B cell (primary cell): ENCODE measurements at regions not wholly inside any gene's neighbourhood (a gene's known extent, or its start where the extent isn't known, plus 50 kb on each side); places are given as distances from the start of the nearest gene placed in this dataset.

Experiments
- ATAC-seq: fragments of 200-7000 bp; cut with Tn5 transposase; one replicate; pipeline ENCODE4 v1.10.0; 2021; ENCODE audit warnings: low read depth, mild to moderate bottlenecking, moderate number of reproducible peaks, moderate library complexity
- CTCF ChIA-PET: fragments of 350-600 bp; sonication (Branson Sonifier 250); formaldehyde crosslinking; loops from one replicate; lab custom pipeline; 2021; ENCODE audit warnings: antibody characterized with exemption, inconsistent platforms; lab: Charles Lee
- POLR2A ChIA-PET: fragments of 350-600 bp; sonication (Branson Sonifier 250); formaldehyde crosslinking; loops from one replicate; lab custom pipeline; 2021; ENCODE audit warnings: antibody characterized with exemption; lab: Charles Lee
- DNase-seq: peaks from one replicate; pipeline ENCODE4 v3.0.0; 2013
- H2AFZ ChIP-seq: 2 replicates; pipeline ENCODE4 v1.6.1; 2012; ENCODE audit warnings: mild to moderate bottlenecking, low read depth, low read length; ENCODE audit not compliant: insufficient read depth, poor library complexity, severe bottlenecking
- H3K27ac ChIP-seq, 2 donors: 1 replicate in 1 of 2; 2 replicates in 1 of 2; pipeline ENCODE4 v1.5.1; 2012 to 2013; ENCODE audit warnings: low read length in 2 of 2, mild to moderate bottlenecking in 2 of 2, moderate library complexity in 1 of 2
- H3K27me3 ChIP-seq, 4 experiments: fragments of 200-600 bp in 1 of 4; sonication (generic) in 1 of 4; replicated peaks in 1 of 4; 1 replicate in 2 of 4; 2 replicates in 2 of 4; pipeline versions ENCODE4 v1.6.1 to v1.7.0; 2013 to 2016; ENCODE audit warnings: low read length in 3 of 4, mild to moderate bottlenecking in 2 of 4, mixed read lengths in 1 of 4, moderate library complexity in 1 of 4; ENCODE audit not compliant: insufficient read depth in 4 of 4, control insufficient read depth in 3 of 4; ENCODE audit errors: control extremely low read depth in 1 of 4
- H3K36me3 ChIP-seq, 2 experiments: replicated peaks in 1 of 2; 1 replicate in 1 of 2; 2 replicates in 1 of 2; pipeline versions ENCODE4 v1.6.1 to v1.7.1; 2013; ENCODE audit warnings: low read length in 1 of 2; ENCODE audit not compliant: insufficient read depth in 2 of 2, control insufficient read depth in 1 of 2; ENCODE audit errors: control extremely low read depth in 1 of 2, extremely low read depth in 1 of 2
- H3K4me1 ChIP-seq, 2 donors: fragments of 200-600 bp in 1 of 2; sonication (generic) in 1 of 2; 1 replicate in 1 of 2; 2 replicates in 1 of 2; pipeline versions ENCODE4 v1.5.1 to v1.6.1; 2013 to 2017; ENCODE audit warnings: low read length in 2 of 2; ENCODE audit not compliant: control insufficient read depth in 2 of 2, insufficient read depth in 2 of 2
- H3K4me2 ChIP-seq: replicated peaks from 2 replicates; pipeline ENCODE3; 2012; ENCODE audit warnings: mild to moderate bottlenecking, low read depth, low read length; ENCODE audit not compliant: poor library complexity, severe bottlenecking
- H3K4me3 ChIP-seq, 5 experiments: fragments of 200-600 bp in 1 of 5; sonication (generic) in 1 of 5; 1 replicate in 3 of 5; 2 replicates in 2 of 5; pipeline versions ENCODE4 v1.5.1 to v1.7.0; 2011 to 2016; ENCODE audit warnings: low read length in 4 of 5, mild to moderate bottlenecking in 4 of 5, low read depth in 2 of 5, control low read depth in 1 of 5, moderate library complexity in 1 of 5; ENCODE audit not compliant: insufficient read depth in 1 of 5; ENCODE audit errors: control extremely low read depth in 1 of 5, extremely low read depth in 1 of 5
- H3K79me2 ChIP-seq: fragments of 200-600 bp; sonication (generic); one replicate; pipeline ENCODE4 v1.6.0; 2016; ENCODE audit warnings: low read length; ENCODE audit not compliant: control insufficient read depth, insufficient read depth
- H3K9ac ChIP-seq: fragments of 200-600 bp; sonication (generic); 2 replicates; pipeline ENCODE4 v1.6.1; 2017; ENCODE audit warnings: mild to moderate bottlenecking, low read length, moderate library complexity
- H3K9me3 ChIP-seq, 3 donors: one replicate each; pipeline versions ENCODE4 v1.6.1 to v1.7.1; 2013; ENCODE audit warnings: low read length in 2 of 3; ENCODE audit not compliant: control insufficient read depth in 2 of 3, insufficient read depth in 1 of 3; ENCODE audit errors: control extremely low read depth in 1 of 3
- H4K20me1 ChIP-seq: 2 replicates; pipeline ENCODE4 v1.6.0; 2012; ENCODE audit warnings: mild to moderate bottlenecking, low read length; ENCODE audit not compliant: insufficient read depth, control insufficient read depth, poor library complexity, severe bottlenecking
- H3K27ac Mint-ChIP-seq: one replicate; pipeline ENCODE4 v1.8.0; 2021; ENCODE audit warnings: mixed read lengths
- H3K27me3 Mint-ChIP-seq: one replicate; pipeline ENCODE4 v1.8.0; 2021; ENCODE audit warnings: mixed read lengths
- H3K4me1 Mint-ChIP-seq: one replicate; pipeline ENCODE4 v1.8.0; 2021; ENCODE audit warnings: mixed read lengths
- H3K4me3 Mint-ChIP-seq: one replicate; pipeline ENCODE4 v1.8.0; 2021; ENCODE audit warnings: mixed read lengths
- H3K9me3 Mint-ChIP-seq: one replicate; pipeline ENCODE4 v1.8.0; 2022; ENCODE audit warnings: mixed read lengths; ENCODE audit not compliant: insufficient read depth
- EZH2 ChIP-seq: IDR thresholded peaks from 2 replicates; pipeline ENCODE4 v1.6.1; 2012; ENCODE audit warnings: borderline replicate concordance, low read depth, mild to moderate bottlenecking, moderate library complexity, low read length; ENCODE audit not compliant: insufficient read depth, poor library complexity, severe bottlenecking
- WGBS: methylation state at CpG from one replicate; pipeline ENCODE4 v1.1.5; 2013; ENCODE audit warnings: missing lambda C conversion rate; ENCODE audit not compliant: insufficient coverage; 5-methylcytosine and 5-hydroxymethylcytosine counted together
- intact Hi-C: fragments of 100-400 bp; cut with micrococcal nuclease; formaldehyde crosslinking; loops from one replicate; pipeline ENCODE4 v1.10.0; 2022
- TF ChIP-seq, protein P1 (sequence below): fragments of 200-600 bp; IDR thresholded peaks from one replicate; pipeline ENCODE4 v1.8.0; 2022; ENCODE audit warnings: antibody characterized with exemption, mild to moderate bottlenecking

DNA sequence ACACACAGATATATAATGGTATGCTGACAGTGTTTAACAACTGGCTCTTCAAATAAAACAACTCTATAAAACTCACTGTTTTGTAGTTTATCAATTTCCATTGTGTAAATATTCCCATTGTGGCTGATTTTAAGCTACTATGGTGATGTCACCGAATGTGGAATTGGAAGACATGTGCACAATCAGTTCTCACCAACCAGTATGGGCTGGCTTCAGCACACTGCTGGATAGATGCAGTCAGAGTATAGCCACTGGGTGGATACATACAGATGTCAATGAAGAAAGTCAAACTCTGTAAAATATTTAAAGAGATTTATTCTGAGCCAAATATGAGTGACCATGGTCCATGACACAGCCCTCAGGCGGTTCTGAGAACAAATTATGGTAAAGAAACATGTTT lies 475.9 kb upstream of the SMARCA2 start:
- H3K9me3 ChIP-seq = no peaks in the 10 kb centered on the region
- H2AFZ ChIP-seq = no peak overlapping the region
- DNase-seq (no peak), ATAC-seq (no peak)
- POLR2A ChIA-PET = no interaction called here
- CTCF ChIA-PET = no interaction called here
- 83% methylated on average over 2 of the region's 2 CpGs for WGBS
- intact Hi-C loops = no loop called here
- Mint-ChIP-seq H3K4me1 (no peaks in the 10 kb centered on the region), H3K4me3 (no peak overlapping the region), H3K27me3 (no peaks in the 10 kb centered on the region), H3K27ac (no peak overlapping the region), H3K9me3 (peaks cover 2% of the 10 kb centered on the region)
- H3K27ac ChIP-seq = no peak overlapping the region
- H4K20me1 ChIP-seq = no peaks in the 10 kb centered on the region
- no peak overlapping the region for H3K9ac ChIP-seq
- H3K4me2 ChIP-seq = no peak overlapping the region
- no peaks in the 10 kb centered on the region for H3K79me2 ChIP-seq
- H3K4me3 ChIP-seq = no peak overlapping the region
- no peaks in the 10 kb centered on the region for H3K4me1 ChIP-seq
- no peaks in the 10 kb centered on the region for H3K27me3 ChIP-seq
- TF ChIP-seq, protein P1, sequence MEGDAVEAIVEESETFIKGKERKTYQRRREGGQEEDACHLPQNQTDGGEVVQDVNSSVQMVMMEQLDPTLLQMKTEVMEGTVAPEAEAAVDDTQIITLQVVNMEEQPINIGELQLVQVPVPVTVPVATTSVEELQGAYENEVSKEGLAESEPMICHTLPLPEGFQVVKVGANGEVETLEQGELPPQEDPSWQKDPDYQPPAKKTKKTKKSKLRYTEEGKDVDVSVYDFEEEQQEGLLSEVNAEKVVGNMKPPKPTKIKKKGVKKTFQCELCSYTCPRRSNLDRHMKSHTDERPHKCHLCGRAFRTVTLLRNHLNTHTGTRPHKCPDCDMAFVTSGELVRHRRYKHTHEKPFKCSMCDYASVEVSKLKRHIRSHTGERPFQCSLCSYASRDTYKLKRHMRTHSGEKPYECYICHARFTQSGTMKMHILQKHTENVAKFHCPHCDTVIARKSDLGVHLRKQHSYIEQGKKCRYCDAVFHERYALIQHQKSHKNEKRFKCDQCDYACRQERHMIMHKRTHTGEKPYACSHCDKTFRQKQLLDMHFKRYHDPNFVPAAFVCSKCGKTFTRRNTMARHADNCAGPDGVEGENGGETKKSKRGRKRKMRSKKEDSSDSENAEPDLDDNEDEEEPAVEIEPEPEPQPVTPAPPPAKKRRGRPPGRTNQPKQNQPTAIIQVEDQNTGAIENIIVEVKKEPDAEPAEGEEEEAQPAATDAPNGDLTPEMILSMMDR = no peak
- no peaks in the 10 kb centered on the region for H3K36me3 ChIP-seq

DNA sequence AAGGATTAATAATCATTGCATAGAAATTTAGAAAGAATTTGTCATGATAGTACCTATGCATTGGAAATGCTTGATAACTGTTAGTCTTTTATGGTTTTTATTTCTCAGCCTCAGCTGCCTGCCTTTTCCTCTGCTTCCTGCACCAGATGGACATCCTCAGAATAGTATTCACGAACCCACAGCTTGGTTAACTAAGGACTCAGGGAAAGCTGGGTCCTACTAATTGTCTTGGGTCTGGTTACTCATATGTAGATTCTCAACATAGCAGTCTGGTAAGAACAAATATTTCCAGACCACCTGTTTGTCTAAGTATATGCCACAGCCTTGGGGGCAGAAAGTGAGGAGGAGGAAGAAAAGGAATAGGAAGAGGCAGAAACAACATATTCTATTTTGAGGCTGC lies 464.5 kb upstream of the SMARCA2 start:
- Mint-ChIP-seq H3K4me3 (no peak overlapping the region), H3K9me3 (peaks cover under 1% of the 10 kb centered on the region), H3K27ac (no peak overlapping the region), H3K4me1 (no peaks in the 10 kb centered on the region), H3K27me3 (peaks cover 6% of the 10 kb centered on the region)
- intact Hi-C loops = no loop called here
- no peaks in the 10 kb centered on the region for H4K20me1 ChIP-seq
- H3K36me3 ChIP-seq = no peaks in the 10 kb centered on the region
- no peak overlapping the region for H3K9ac ChIP-seq
- H3K4me1 ChIP-seq = no peaks in the 10 kb centered on the region
- H3K79me2 ChIP-seq = no peaks in the 10 kb centered on the region
- H2AFZ ChIP-seq = no peak overlapping the region
- POLR2A ChIA-PET = no interaction called here
- CTCF ChIA-PET = no interaction called here
- no peak overlapping the region for H3K4me3 ChIP-seq
- no peak overlapping the region for H3K4me2 ChIP-seq
- WGBS = no CpG with 5 or more reads among the region's 1 CpG
- TF ChIP-seq, protein P1 = no peak
- TF ChIP-seq EZH2 = no peak
- no peaks in the 10 kb centered on the region for H3K9me3 ChIP-seq
- ATAC-seq = no peak
- H3K27ac ChIP-seq = no peak overlapping the region
- H3K27me3 ChIP-seq = no peaks in the 10 kb centered on the region
- no peak for DNase-seq
